ENCODE measurements at regions not wholly inside any gene's neighbourhood (a gene's known extent, or its start where the extent isn't known, plus 50 kb on each side); places are given as distances from the start of the nearest gene placed in this dataset.
"Not testable (repeated sequence)": the region's sequence is repeated elsewhere in the genome, so short reads cannot be mapped to it uniquely, and the experiment has no call there.

GRCh38 chr12:131521326-131521725 is 189.6 kb upstream of the SFSWAP start:
- no peak for DNase-seq (ENCODE audit: low spot score)

- no peak for DNase-seq (ENCODE audit: low spot score)
These were observed 184.9 kb upstream of the SFSWAP start for GRCh38 chr12:131525795-131526508.

DNA sequence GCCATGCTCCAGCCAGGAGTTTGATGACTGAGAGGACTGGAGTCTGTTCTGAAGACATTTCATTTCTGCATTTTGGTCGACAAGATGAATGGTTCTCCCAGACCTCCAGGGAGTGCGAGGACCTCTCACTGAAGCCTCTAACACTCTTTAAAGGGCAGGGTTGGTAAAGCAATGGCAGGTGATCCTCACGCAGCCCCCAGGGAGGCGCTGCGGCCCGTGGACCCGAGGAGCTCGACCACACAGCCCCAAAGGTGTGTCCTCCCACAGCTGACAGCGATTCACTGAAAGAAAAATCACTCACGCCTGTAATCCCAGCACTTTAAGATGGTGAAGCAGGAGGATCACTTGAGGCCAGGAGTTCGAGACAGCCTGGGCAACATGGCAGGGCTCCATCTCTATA is 183.8 kb upstream of the SFSWAP start:
- DNase-seq (ENCODE audit: low spot score), result no peak

- no peak for DNase-seq (ENCODE audit: low spot score)
These were observed 183.2 kb upstream of the SFSWAP start for GRCh38 chr12:131527736-131528135.

DNA sequence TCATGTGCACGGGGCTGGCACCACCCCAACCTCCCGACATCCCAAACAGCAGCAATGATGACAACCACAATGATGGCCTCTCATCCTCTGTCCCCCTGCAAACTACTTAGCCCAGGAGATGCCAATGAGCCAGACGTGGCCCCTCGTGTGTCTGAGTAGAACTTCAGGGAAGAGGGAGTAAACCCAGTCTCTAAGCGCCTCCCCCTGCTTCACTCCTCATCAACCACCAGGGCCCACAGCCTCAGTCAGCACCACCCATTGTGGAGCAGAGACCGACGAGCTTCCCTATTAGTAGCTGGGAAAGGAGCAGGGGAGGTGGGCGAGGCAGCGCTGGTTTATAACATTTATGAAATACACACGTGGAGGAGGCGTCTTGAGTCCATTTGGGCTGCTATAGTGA is 182.7 kb upstream of the SFSWAP start:
- DNase-seq (ENCODE audit: low spot score), result no peak

DNA sequence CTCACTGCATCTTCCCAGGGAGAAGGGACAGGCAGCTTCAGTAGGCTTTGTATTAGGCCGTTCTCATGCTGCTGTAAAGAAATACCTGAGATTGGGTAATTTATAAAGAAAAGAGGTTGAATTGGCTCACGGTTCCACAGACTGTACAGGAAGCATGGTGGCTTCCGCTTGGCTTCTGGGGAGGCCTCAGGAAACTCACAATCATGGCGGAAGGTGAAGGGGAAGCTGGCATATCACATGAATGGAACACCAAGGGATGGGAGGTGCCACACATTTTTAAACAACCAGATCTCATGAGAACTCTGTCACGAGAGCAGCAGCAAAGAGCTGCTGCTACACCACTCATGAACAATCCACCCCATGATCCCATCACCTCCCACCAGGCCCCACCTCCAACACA is 182.2 kb upstream of the SFSWAP start:
- no peak for DNase-seq (ENCODE audit: low spot score)

- no peak for DNase-seq (ENCODE audit: low spot score)
These were observed 181.5 kb upstream of the SFSWAP start for GRCh38 chr12:131529196-131530040.

DNA sequence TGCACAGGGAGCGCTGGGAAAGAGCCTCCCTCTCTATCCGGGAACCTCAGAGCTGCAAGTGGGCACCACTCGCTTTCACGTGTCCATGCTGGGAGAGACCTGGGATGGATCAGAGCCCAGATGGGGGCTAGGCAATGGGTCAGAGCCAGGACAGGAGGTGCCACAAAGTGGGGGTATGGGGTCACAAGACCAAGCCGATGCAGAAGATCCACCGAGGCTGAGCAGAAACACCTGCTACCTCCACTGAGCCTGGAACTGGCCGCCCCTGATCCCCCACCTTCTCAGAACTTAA is 180.9 kb upstream of the SFSWAP start:
- no peak for DNase-seq (ENCODE audit: low spot score)

- no peak for DNase-seq (ENCODE audit: low spot score)
These were observed 180.5 kb upstream of the SFSWAP start for GRCh38 chr12:131530422-131530821.

DNA sequence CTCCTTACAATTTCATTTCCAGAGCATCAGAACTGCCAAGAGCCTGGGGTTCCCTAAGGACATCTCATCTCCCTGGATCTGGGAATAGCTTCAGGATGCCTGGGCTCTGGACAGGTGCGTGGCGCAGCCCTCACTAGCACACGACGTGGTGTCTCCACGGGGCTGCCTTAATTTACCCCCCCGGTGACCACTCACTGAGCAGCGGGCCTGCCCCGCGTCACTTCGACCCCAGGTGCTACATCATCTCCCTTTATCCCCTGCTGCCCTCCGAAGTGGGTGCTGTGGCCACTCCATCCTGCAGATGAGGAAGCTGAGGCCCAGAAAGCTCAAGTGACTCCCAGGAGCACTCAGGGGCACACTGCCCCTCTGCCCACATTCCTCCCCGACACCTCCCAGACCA is 177.8 kb upstream of the SFSWAP start:
- DNase-seq (ENCODE audit: low spot score), result no peak

GRCh38 chr12:131535779-131536178 is 175.1 kb upstream of the SFSWAP start:
- no peak for DNase-seq (ENCODE audit: low spot score)

DNA sequence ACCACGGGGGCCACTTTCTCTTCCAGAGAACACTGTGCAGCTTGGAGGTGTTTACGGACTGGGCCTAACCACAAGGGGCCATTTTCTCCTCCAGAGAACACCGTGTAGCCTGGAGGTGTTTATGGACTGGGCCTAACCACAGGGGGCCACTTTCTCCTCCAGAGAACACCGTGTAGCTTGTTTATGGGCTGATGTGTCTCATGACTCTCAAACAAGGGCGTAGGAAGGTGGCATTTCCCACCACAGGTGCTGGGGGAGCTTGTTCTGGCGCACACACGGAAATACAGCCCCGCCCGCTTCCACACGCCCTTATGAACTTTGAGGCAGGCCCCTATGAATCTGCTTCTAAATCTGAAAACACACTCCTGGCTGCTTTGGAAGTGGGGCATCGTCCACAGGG is 174.6 kb upstream of the SFSWAP start:
- peak; percentile 44 for DNase-seq (ENCODE audit: low spot score)

DNA sequence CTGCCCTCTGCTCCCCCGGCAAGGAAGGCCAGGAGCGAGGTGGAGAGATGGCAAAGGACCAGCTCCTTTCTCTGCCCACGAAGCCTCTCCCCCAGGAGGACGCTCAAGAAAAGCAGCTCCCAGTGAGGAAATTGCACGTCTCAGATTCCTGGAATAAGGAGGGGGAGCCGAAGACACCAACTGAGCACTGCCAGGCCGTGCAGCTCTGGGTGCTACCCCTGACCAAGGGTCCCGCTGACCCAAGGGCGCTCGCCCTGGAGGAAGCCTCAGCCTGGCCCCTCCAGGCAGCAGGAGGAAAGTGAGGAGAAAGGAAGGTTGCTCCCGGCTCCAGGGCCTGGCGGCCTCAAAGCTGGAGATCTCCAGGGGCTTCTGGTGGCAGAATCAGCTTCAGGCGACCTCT is 174.1 kb upstream of the SFSWAP start:
- DNase-seq (ENCODE audit: low spot score), result no peak

- no peak for DNase-seq (ENCODE audit: low spot score)
These were observed 173.5 kb upstream of the SFSWAP start for GRCh38 chr12:131537267-131537958.

- no peak for DNase-seq (ENCODE audit: low spot score)
These were observed 171.5 kb upstream of the SFSWAP start for GRCh38 chr12:131539381-131539780.

DNA sequence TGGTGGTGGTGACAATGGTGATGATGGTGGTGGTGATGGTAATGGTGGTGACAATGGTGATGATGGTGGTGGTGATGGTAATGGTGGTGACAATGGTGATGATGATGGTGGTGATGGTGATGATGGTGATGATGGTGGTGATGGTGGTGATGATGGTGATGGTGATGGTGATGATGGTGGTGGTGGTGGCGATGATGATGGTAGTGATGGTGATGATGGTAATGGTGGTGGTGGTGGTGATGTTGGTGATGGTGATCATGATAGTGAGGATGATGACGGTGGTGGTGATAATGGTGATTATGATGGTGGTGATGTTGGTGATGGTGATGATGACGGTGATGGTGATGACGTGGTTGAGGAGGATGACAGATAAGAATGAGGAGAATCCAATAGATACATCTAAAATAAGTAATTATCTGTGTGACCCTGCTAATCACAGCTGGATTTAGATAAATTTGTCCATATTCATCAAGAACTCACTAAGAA is 170.7 kb upstream of the SFSWAP start:
- no peak for DNase-seq (ENCODE audit: low spot score)

DNA sequence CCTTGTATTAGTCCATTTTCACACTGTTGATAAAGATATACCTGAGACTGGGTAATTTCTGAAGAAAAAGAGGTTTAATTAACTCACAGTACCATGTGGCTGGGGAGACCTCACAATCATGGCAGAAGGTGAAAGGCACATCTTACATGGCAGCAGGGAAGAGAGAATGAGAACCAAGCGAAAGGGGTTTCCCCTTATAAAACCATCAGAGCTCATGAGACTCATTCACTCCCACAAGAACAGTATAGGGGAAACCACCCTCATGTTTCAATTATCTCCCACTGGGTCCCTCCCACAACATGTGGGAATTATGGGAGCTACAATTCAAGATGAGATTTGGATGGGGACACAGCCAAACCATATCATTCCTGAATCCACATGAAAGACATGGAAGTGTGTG is 169.4 kb upstream of the SFSWAP start:
- not testable (repeated sequence) for DNase-seq (ENCODE audit: low spot score)

DNA sequence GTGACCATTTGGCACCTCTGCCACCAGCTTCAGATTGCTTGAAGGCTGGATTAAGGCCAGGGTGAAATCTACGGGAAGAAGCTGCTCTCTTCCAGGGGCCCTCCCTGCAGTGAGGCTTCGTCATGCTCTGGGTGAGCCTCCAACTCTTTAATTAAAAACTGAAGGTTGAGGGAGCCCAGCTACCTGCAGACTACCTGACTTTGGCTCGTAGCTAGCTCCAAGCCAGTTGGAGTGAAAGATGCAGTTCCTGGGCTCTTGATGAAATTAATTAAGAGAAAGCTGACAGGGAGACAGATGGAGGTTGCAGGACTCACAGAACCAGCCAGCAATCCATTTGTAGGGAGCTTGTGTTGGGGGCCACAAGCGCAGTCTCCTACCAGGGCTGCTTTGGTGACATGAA is 168.5 kb upstream of the SFSWAP start:
- DNase-seq (ENCODE audit: low spot score), result no peak

DNA sequence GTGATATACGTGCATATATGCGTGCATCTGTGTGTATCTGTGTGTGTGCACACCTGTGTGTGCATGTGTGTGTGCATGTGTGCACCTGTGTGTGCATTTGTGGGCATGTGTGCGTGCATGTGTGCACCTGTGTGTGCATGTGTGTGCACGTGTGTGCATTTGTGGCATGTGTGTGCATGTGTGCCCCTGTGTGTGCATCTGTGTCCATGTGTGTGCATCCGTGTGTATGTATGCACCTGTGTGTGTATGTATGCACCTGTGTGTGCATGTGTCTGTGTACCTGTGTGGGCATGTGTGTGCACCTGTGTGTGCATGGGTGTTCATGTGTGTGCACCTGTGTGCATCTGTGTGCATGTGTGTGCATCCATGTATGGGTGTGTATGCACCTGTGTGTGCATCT is 167.8 kb upstream of the SFSWAP start:
- no peak for DNase-seq (ENCODE audit: low spot score)

GRCh38 chr12:131547555-131547954 is 163.3 kb upstream of the SFSWAP start:
- no peak for DNase-seq (ENCODE audit: low spot score)

DNA sequence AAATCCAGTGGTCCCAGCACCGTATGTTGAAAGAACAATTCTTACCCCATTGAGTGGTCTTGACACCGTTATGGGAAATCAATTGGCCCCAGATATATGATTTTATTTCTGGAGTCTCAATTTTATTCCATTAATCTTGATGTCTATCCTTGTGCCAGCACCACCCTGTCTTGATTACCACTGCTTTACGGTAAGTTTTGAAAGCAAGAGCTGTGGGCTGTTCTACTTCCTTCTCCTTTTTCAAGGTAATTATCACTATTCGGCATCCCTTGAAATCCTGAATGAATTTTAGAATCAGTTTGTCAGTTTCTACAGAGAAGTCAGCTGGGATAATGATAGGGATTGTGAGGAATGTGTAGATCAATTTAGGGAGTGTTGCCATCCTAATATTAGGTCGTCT is 160.8 kb upstream of the SFSWAP start:
- no peak for DNase-seq (ENCODE audit: low spot score)

- no peak for DNase-seq (ENCODE audit: low spot score)
These were observed 159.0 kb upstream of the SFSWAP start for GRCh38 chr12:131551675-131552491.
